ENCODE measurements at regions not wholly inside any gene's neighbourhood (a gene's known extent, or its start where the extent isn't known, plus 50 kb on each side); places are given as distances from the start of the nearest gene placed in this dataset.
A peak's percentile ranks its signal among the peaks of the same experiment; 100 is the strongest.
"Not testable (repeated sequence)": the region's sequence is repeated elsewhere in the genome, so short reads cannot be mapped to it uniquely, and the experiment has no call there.

GRCh38 chr9:87401681-87402080 is 96.0 kb upstream of the DAPK1 start:
- Histone ChIP-seq H3K27ac (no peak overlapping the region), H3K4me3 (no peak overlapping the region), H3K36me3 (no peaks in the 10 kb centered on the region), H3K4me1 (no peaks in the 10 kb centered on the region), H3K27me3 (no peaks in the 10 kb centered on the region), H3K9me3 (no peaks in the 10 kb centered on the region)
- no peak for TF ChIP-seq POLR2A (IDR thresholded peaks at IDR 0.05)
- TF ChIP-seq, protein P1, sequence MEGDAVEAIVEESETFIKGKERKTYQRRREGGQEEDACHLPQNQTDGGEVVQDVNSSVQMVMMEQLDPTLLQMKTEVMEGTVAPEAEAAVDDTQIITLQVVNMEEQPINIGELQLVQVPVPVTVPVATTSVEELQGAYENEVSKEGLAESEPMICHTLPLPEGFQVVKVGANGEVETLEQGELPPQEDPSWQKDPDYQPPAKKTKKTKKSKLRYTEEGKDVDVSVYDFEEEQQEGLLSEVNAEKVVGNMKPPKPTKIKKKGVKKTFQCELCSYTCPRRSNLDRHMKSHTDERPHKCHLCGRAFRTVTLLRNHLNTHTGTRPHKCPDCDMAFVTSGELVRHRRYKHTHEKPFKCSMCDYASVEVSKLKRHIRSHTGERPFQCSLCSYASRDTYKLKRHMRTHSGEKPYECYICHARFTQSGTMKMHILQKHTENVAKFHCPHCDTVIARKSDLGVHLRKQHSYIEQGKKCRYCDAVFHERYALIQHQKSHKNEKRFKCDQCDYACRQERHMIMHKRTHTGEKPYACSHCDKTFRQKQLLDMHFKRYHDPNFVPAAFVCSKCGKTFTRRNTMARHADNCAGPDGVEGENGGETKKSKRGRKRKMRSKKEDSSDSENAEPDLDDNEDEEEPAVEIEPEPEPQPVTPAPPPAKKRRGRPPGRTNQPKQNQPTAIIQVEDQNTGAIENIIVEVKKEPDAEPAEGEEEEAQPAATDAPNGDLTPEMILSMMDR (IDR thresholded peaks at IDR 0.05) = no peak
- DNase-seq = no peak
- intact Hi-C loops (cut with DNase I) = no loop called here
- WGBS, 2 donors = 79 to 82% methylated on average over 7 of the region's 7 CpGs

- Histone ChIP-seq H3K27ac (no peak overlapping the region), H3K9me3 (no peaks in the 10 kb centered on the region), H3K36me3 (no peaks in the 10 kb centered on the region), H3K4me1 (no peaks in the 10 kb centered on the region), H3K27me3 (no peaks in the 10 kb centered on the region), H3K4me3 (no peak overlapping the region)
- 87 to 88% methylated on average over 3 of the region's 3 CpGs for WGBS, 2 donors
- intact Hi-C loops (cut with DNase I) = no loop called here
- DNase-seq = no peak
- TF ChIP-seq, protein P1 (IDR thresholded peaks at IDR 0.05) = no peak
- TF ChIP-seq POLR2A (IDR thresholded peaks at IDR 0.05) = no peak
These were observed 95.1 kb upstream of the DAPK1 start for GRCh38 chr9:87402537-87402936.

DNA sequence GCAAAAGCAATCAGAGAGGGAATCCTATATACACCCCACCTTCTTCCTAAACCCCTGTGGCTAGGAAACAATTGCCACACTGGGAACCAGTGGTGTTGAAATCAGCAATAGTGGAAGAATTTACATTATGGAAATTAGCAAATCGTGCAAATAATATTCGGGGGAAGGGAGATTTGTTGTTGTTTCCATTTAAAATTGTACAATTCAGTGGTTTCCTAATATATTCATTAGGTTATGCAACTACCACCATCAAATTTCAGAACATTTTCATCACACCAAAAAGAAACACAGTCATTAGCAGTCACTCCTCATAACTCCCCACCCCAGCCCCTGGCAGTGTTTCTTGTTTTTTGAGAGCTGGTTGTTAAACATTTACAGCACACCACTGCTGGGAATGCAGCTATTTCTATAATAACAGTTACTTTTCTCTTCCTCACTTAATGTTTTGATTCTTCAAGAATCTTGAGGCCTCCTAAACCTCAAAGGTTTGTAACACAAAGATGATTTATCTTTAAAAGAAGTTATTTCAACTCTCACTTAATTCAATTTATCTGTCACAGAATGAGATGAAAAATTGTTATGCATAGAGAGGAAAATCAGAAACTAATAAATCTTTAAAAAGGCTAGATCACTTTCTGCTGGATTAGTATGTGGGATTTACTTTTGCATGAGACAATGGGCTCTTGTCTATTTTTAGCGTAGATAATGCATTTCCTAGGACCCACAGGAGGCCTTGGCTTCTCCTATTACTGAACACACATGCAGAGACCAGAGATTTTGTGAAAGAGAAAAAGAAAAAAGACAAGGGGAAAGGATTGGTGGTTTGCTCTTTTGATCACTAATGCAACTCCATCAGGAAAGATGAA is 91.8 kb upstream of the DAPK1 start:
- H3K4me3 ChIP-seq = no peak overlapping the region
- TF ChIP-seq POLR2A (IDR thresholded peaks at IDR 0.05) = no peak
- TF ChIP-seq, protein P1 (IDR thresholded peaks at IDR 0.05) = no peak
- WGBS, 2 donors = 48 to 58% methylated on average over 3 of the region's 3 CpGs
- intact Hi-C loops (cut with DNase I) = no loop called here
- no peaks in the 10 kb centered on the region for H3K27me3 ChIP-seq
- H3K4me1 ChIP-seq = no peaks in the 10 kb centered on the region
- no peaks in the 10 kb centered on the region for H3K36me3 ChIP-seq
- H3K27ac ChIP-seq = peak overlapping the region in 1 of 4 donors; percentile 1
- no peak for DNase-seq
- H3K9me3 ChIP-seq = no peaks in the 10 kb centered on the region

DNA sequence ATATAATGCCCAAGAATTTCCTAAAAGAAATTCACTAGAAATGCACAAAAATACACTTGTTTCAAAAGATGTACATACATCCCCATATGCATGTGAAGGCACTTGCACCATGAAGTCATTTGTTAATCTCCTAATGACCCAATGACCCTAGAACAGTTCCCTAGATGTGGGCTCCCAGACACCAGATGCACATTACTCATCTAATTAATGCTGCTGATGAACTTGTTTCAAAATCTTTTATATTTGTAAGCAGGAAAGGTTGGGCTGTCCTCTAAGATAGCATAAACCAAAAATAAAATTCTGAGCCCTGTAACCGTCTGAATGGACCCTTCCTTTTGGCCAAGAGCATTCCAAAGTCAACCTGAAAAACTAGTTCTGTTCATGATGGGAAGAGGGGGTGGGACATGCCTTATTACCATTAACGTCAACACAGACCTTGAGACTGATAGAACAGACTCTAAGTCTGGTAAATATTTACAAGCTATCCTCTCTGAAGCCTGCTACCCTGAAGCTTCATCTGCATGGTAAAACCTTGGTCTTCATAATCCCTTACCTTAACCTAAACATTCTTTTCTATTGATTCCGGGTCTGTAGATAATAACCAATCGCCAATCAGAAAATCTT is 91.0 kb upstream of the DAPK1 start:
- Histone ChIP-seq H3K27ac (no peak overlapping the region), H3K9me3 (no peaks in the 10 kb centered on the region), H3K36me3 (no peaks in the 10 kb centered on the region), H3K4me1 (no peaks in the 10 kb centered on the region), H3K4me3 (no peak overlapping the region), H3K27me3 (no peaks in the 10 kb centered on the region)
- no peak for DNase-seq
- no peak for TF ChIP-seq POLR2A (IDR thresholded peaks at IDR 0.05)
- TF ChIP-seq, protein P1 (IDR thresholded peaks at IDR 0.05) = no peak
- 42 to 57% methylated on average over 4 of the region's 4 CpGs for WGBS, 2 donors
- intact Hi-C loops (cut with DNase I) = no loop called here

GRCh38 chr9:87410047-87411005 is 87.3 kb upstream of the DAPK1 start:
- H3K27ac ChIP-seq; H3K27me3 ChIP-seq; DNase-seq; H3K4me3 ChIP-seq; intact Hi-C loops (cut with DNase I); H3K9me3 ChIP-seq; H3K4me1 ChIP-seq; H3K36me3 ChIP-seq: not testable (repeated sequence)
- 73 to 74% methylated on average over 16 of the region's 16 CpGs for WGBS, 2 donors
